ENCODE measurements at regions not wholly inside any gene's neighbourhood (a gene's known extent, or its start where the extent isn't known, plus 50 kb on each side); places are given as distances from the start of the nearest gene placed in this dataset.

DNA sequence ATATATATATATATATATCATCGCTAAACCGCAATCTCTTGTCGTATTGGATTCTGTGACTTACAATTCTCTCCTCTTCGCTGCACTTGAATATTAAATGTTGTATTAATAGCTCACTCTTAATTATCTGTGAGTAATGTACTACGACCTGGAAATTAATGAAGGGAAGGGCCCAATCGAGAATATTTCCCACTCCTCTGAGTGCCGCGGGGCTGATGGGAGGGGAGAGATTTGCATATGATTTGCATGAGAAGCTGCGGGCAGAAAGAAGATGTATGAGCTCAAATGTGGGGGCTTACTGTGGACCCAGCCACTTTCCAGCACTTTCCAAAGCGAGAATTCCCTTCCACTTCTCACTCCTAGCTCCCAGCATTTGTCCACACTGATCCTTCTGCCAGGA lies 141.2 kb downstream of the MN1 start:
- Histone ChIP-seq H3K27ac (no peak overlapping the region), H3K36me3 (no peaks in the 10 kb centered on the region), H3K9me3 (peaks cover 4% of the 10 kb centered on the region), H3K27me3 (no peaks in the 10 kb centered on the region), H3K4me1 (peaks cover 7% of the 10 kb centered on the region), H3K4me3 (no peak overlapping the region)
- TF ChIP-seq POLR2AphosphoS5 (IDR thresholded peaks at IDR 0.05; ENCODE audit: insufficient read depth in 1 of 2, low read depth in 1 of 2) (no peak), POLR2A (IDR thresholded peaks at IDR 0.05) (no peak)
- intact Hi-C loops (cut with DNase I): loop anchor here (10.0 kb wide), 1 partner anchor 134 kb away; no protein-coding TSS in a partner anchor
- DNase-seq (ENCODE audit: extremely low spot score in 2 of 2): no peak

DNA sequence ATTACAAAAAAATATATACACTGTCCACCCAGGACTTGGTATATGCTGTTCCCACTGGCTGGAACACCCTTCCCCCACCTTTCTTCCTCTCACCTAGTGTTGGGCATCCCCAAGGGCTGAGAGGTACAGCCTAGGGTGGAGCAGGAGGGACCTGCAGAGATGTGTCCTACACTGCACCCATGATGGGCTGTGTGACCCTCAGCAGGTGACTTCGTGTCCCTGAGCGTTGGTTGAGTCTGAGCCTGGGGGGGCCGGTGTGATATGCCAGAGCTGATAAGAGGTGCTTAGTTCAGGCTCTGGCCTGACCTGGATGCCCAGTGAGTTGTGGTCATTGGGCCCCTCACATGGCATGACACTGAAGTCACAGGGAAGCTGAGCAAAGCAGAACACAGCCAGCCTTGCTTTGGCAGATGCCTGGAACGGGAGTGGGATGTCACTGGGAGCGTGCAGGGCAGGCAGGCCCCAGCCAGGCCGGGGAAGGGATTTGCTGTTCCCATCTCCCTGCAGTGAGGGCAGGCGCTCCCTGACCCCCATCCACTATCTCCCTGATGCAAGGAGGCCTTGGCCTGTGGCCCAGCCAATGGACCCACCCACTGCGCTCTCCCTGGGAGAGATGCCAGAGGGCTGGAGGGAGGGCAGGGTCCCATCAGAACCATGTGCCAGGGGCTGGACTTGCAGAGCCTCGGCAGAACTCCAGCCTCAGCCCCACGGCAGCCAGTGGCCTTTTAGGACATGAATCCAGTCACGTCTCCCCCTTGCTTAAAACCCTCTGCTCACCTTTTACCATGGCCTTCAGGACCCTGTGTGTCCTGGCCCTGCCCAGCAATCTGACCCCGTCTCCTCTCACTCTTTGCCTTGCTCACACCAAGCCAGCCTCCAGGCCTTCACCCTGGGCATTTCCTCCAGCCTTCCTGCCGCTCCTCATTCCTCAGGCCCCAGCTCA lies 138.9 kb downstream of the MN1 start:
- H3K4me1 ChIP-seq: peaks cover 13% of the 10 kb centered on the region
- H3K27me3 ChIP-seq: no peaks in the 10 kb centered on the region
- no peak for DNase-seq (ENCODE audit: extremely low spot score in 2 of 2)
- H3K36me3 ChIP-seq: no peaks in the 10 kb centered on the region
- H3K9me3 ChIP-seq: no peaks in the 10 kb centered on the region
- H3K4me3 ChIP-seq: no peak overlapping the region
- intact Hi-C loops (cut with DNase I): loop anchor here (10.0 kb wide), 1 partner anchor 132 kb away; no protein-coding TSS in a partner anchor
- H3K27ac ChIP-seq: no peak overlapping the region
- TF ChIP-seq POLR2A (IDR thresholded peaks at IDR 0.05): no peak
- TF ChIP-seq CTCF (IDR thresholded peaks at IDR 0.05): no peak
- no peak for TF ChIP-seq POLR2AphosphoS5 (IDR thresholded peaks at IDR 0.05; ENCODE audit: insufficient read depth in 1 of 2, low read depth in 1 of 2)

- Histone ChIP-seq H3K4me1 (peaks cover 16% of the 10 kb centered on the region), H3K27ac (no peak overlapping the region)
- intact Hi-C loops (cut with DNase I): loop anchor here (10.0 kb wide), 1 partner anchor 131 kb away; no protein-coding TSS in a partner anchor
These were observed 137.7 kb downstream of the MN1 start for GRCh38 chr22:27663812-27664211.

GRCh38 chr22:27666272-27666997 lies 135.1 kb downstream of the MN1 start:
- H3K4me3 ChIP-seq: no peak overlapping the region
- no peaks in the 10 kb centered on the region for H3K27me3 ChIP-seq
- H3K9me3 ChIP-seq: no peaks in the 10 kb centered on the region
- H3K36me3 ChIP-seq: no peaks in the 10 kb centered on the region
- intact Hi-C loops (cut with DNase I): loop anchor here (10.0 kb wide), 1 partner anchor 128 kb away; no protein-coding TSS in a partner anchor
- no peak for DNase-seq (ENCODE audit: extremely low spot score in 2 of 2)
- H3K4me1 ChIP-seq: peaks cover 36% of the 10 kb centered on the region
- no peak overlapping the region for H3K27ac ChIP-seq
- no peak for TF ChIP-seq POLR2AphosphoS5 (IDR thresholded peaks at IDR 0.05; ENCODE audit: insufficient read depth in 1 of 2, low read depth in 1 of 2)
- TF ChIP-seq CTCF (IDR thresholded peaks at IDR 0.05): no peak
- TF ChIP-seq POLR2A (IDR thresholded peaks at IDR 0.05): no peak

More at GRCh38 chr22:27663812-27664211, 137.7 kb downstream of the MN1 start:
- H3K9me3 ChIP-seq: no peaks in the 10 kb centered on the region
- TF ChIP-seq POLR2AphosphoS5 (IDR thresholded peaks at IDR 0.05; ENCODE audit: insufficient read depth in 1 of 2, low read depth in 1 of 2): no peak
- no peak for TF ChIP-seq POLR2A (IDR thresholded peaks at IDR 0.05)
- no peak for TF ChIP-seq CTCF (IDR thresholded peaks at IDR 0.05)
- H3K4me3 ChIP-seq: no peak overlapping the region
- no peaks in the 10 kb centered on the region for H3K36me3 ChIP-seq
- H3K27me3 ChIP-seq: no peaks in the 10 kb centered on the region
- DNase-seq (ENCODE audit: extremely low spot score in 2 of 2): no peak

- intact Hi-C loops (cut with DNase I): loop anchor here (10.0 kb wide), 1 partner anchor 128 kb away; no protein-coding TSS in a partner anchor
- no peak overlapping the region for H3K27ac ChIP-seq
- TF ChIP-seq CTCF (IDR thresholded peaks at IDR 0.05) (no peak), POLR2AphosphoS5 (IDR thresholded peaks at IDR 0.05; ENCODE audit: insufficient read depth in 1 of 2, low read depth in 1 of 2) (peak in 1 of 2 donors; percentile 29), POLR2A (IDR thresholded peaks at IDR 0.05) (no peak)
- peaks cover 36% of the 10 kb centered on the region for H3K4me1 ChIP-seq
- no peaks in the 10 kb centered on the region for H3K9me3 ChIP-seq
- H3K27me3 ChIP-seq: no peaks in the 10 kb centered on the region
- H3K36me3 ChIP-seq: no peaks in the 10 kb centered on the region
- no peak overlapping the region for H3K4me3 ChIP-seq
- no peak for DNase-seq (ENCODE audit: extremely low spot score in 2 of 2)
These were observed 134.3 kb downstream of the MN1 start for GRCh38 chr22:27667121-27667843.

Measured in vagina (tissue), 2 donors.